ENCODE measurements at regions not wholly inside any gene's neighbourhood (a gene's known extent, or its start where the extent isn't known, plus 50 kb on each side); places are given as distances from the start of the nearest gene placed in this dataset.
"Not testable (repeated sequence)": the region's sequence is repeated elsewhere in the genome, so short reads cannot be mapped to it uniquely, and the experiment has no call there.

DNA sequence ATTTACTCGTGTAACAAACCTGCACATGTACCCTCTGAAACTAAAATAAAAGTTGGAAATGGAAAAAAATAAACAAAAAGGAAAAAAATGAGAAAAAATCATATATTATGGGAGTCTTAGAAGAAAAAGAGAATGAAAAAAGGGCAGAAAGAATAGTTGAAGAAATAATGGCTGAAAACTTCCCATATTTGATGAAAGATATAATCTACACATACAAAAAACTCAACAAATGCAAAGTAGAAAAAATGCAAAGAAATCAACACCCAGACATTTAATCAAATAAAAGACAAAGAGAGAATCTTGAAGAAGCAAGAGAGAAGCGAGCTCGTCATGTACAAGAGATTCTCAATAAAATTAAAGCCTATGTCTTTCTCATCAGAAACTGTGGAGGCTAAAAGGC, 73.8 kb downstream of the SLC25A46 start:
- no peaks in the 10 kb centered on the region for H3K9me3 ChIP-seq (replicated peaks)
- no peak for DNase-seq (ENCODE audit: low read depth in 1 of 2, low spot score in 2 of 2)
- no peak overlapping the region for H3K4me3 ChIP-seq
- H3K27me3 ChIP-seq (replicated peaks) = no peaks in the 10 kb centered on the region
- H3K27ac ChIP-seq = no peak overlapping the region
- no peaks in the 10 kb centered on the region for H3K4me1 ChIP-seq (replicated peaks)
- H3K36me3 ChIP-seq = no peaks in the 10 kb centered on the region

- Histone ChIP-seq H3K4me3 (no peak overlapping the region), H3K27ac (no peak overlapping the region), H3K27me3 (replicated peaks) (no peaks in the 10 kb centered on the region), H3K9me3 (replicated peaks) (no peaks in the 10 kb centered on the region), H3K4me1 (replicated peaks) (no peaks in the 10 kb centered on the region), H3K36me3 (no peaks in the 10 kb centered on the region)
- no peak for DNase-seq (ENCODE audit: low read depth in 1 of 2, low spot score in 2 of 2)
Measured at GRCh38 chr5:110815916-110816605, 77.3 kb downstream of the SLC25A46 start.

DNA sequence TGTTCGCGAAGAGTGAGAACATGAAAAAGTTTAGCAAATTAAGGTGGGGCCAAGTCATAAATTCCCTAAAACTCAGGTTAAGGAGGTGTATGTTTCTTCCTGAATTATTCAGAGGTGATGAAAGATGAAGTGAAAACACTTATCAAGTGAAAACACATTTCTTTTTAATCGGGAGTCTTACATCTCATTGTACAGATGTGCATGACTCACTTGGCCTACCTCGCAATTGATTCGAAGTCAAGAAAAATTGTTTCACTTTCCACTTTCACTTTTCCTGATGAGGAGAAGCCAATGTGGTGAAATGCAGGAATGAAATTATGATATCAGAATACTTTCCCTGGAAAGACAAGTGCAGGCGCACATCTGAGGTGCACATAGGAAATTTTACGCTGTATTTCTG, 78.7 kb downstream of the SLC25A46 start:
- no peaks in the 10 kb centered on the region for H3K9me3 ChIP-seq (replicated peaks)
- no peak overlapping the region for H3K4me3 ChIP-seq
- no peaks in the 10 kb centered on the region for H3K36me3 ChIP-seq
- H3K4me1 ChIP-seq (replicated peaks) = no peaks in the 10 kb centered on the region
- H3K27me3 ChIP-seq (replicated peaks) = no peaks in the 10 kb centered on the region
- H3K27ac ChIP-seq = no peak overlapping the region
- DNase-seq (ENCODE audit: low read depth in 1 of 2, low spot score in 2 of 2) = no peak

DNA sequence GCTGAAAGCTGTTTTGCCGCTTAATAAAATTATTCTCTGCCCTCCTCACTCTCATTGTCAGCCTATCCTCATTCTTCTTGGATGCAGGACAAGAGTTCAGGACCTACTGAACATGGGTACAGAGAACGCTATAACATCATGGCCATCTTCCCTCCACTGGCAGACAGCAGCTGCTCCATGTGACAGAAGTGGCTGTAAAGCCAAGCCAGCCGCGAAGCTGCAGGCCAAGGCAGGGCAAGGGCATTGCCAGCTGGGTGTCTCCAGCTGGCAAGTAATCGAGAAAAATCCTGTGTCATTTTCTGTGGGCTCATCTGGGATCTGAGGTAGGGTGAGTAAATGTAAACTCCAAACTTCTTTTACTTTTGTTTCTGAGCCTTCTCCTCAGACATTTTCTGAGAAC, 84.8 kb downstream of the SLC25A46 start:
- H3K9me3 ChIP-seq (replicated peaks) = peaks cover 6% of the 10 kb centered on the region
- H3K36me3 ChIP-seq = no peaks in the 10 kb centered on the region
- H3K27ac ChIP-seq = no peak overlapping the region
- DNase-seq (ENCODE audit: low read depth in 1 of 2, low spot score in 2 of 2) = no peak
- H3K27me3 ChIP-seq (replicated peaks) = no peaks in the 10 kb centered on the region
- no peaks in the 10 kb centered on the region for H3K4me1 ChIP-seq (replicated peaks)
- no peak overlapping the region for H3K4me3 ChIP-seq

- Histone ChIP-seq H3K27me3 (replicated peaks) (no peaks in the 10 kb centered on the region), H3K36me3 (no peaks in the 10 kb centered on the region), H3K4me1 (replicated peaks) (no peaks in the 10 kb centered on the region), H3K4me3 (no peak overlapping the region), H3K9me3 (replicated peaks) (peaks cover 6% of the 10 kb centered on the region), H3K27ac (no peak overlapping the region)
- no peak for DNase-seq (ENCODE audit: low read depth in 1 of 2, low spot score in 2 of 2)
Measured at GRCh38 chr5:110824936-110825441, 86.2 kb downstream of the SLC25A46 start.

GRCh38 chr5:110832683-110833082, 93.9 kb downstream of the SLC25A46 start:
- Histone ChIP-seq H3K27me3 (replicated peaks) (no peaks in the 10 kb centered on the region), H3K4me1 (replicated peaks) (no peaks in the 10 kb centered on the region), H3K36me3 (no peaks in the 10 kb centered on the region), H3K27ac (no peak overlapping the region), H3K9me3 (replicated peaks) (no peaks in the 10 kb centered on the region), H3K4me3 (no peak overlapping the region)
- DNase-seq (ENCODE audit: low read depth in 1 of 2, low spot score in 2 of 2) = no peak

- DNase-seq (ENCODE audit: low read depth in 1 of 2, low spot score in 2 of 2) = not testable (repeated sequence)
Measured at GRCh38 chr5:110834933-110835332, 96.1 kb downstream of the SLC25A46 start.

GRCh38 chr5:110836851-110837250, 98.0 kb downstream of the SLC25A46 start:
- H3K9me3 ChIP-seq (replicated peaks) = no peaks in the 10 kb centered on the region
- no peak overlapping the region for H3K4me3 ChIP-seq
- no peaks in the 10 kb centered on the region for H3K36me3 ChIP-seq
- H3K27ac ChIP-seq = no peak overlapping the region
- no peaks in the 10 kb centered on the region for H3K27me3 ChIP-seq (replicated peaks)
- DNase-seq (ENCODE audit: low read depth in 1 of 2, low spot score in 2 of 2) = no peak
- H3K4me1 ChIP-seq (replicated peaks) = no peaks in the 10 kb centered on the region

More at GRCh38 chr5:110834933-110835332, 96.1 kb downstream of the SLC25A46 start:
- H3K27me3 ChIP-seq (replicated peaks); H3K27ac ChIP-seq; H3K4me3 ChIP-seq; H3K4me1 ChIP-seq (replicated peaks); H3K36me3 ChIP-seq; H3K9me3 ChIP-seq (replicated peaks): not testable (repeated sequence)

GRCh38 chr5:110838357-110838756, 99.5 kb downstream of the SLC25A46 start:
- H3K27ac ChIP-seq; DNase-seq (ENCODE audit: low read depth in 1 of 2, low spot score in 2 of 2); H3K4me1 ChIP-seq (replicated peaks); H3K4me3 ChIP-seq; H3K36me3 ChIP-seq; H3K27me3 ChIP-seq (replicated peaks); H3K9me3 ChIP-seq (replicated peaks): not testable (repeated sequence)

GRCh38 chr5:110838961-110839360, 100.2 kb downstream of the SLC25A46 start:
- DNase-seq (ENCODE audit: low read depth in 1 of 2, low spot score in 2 of 2) = no peak
- H3K4me1 ChIP-seq (replicated peaks) = no peaks in the 10 kb centered on the region
- H3K4me3 ChIP-seq = no peak overlapping the region
- no peak overlapping the region for H3K27ac ChIP-seq
- H3K36me3 ChIP-seq = no peaks in the 10 kb centered on the region
- no peaks in the 10 kb centered on the region for H3K27me3 ChIP-seq (replicated peaks)
- no peaks in the 10 kb centered on the region for H3K9me3 ChIP-seq (replicated peaks)

DNA sequence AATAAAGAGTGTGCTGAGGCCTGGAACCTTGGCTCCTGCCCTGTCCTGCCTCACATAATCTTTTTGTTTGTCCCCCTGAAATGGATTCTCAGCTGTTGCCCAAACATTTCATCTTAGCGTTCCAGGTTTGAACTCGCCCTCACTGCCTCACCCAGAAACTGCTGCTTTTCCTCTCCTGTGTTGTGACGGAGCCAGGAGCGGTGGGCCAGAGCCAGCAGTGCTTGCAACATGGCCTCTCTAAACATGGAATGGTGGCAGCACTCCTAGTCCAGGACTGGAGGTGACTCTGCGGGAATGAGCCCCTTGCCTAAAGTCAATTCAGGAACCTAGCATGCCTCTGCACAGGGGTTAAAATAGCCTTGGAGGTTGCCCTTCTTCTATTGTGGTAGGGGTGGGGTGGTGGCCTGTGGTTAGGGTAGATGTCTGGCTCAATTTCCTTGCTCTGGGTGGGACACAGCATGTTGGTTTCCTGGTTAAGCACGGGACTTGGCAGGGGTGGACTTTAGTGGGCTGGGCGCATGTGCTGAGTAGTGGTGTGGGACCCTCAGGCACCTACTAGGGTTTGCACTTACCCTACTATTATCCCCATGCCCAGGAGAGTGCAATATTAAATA, 101.6 kb downstream of the SLC25A46 start:
- Histone ChIP-seq H3K4me3 (no peak overlapping the region), H3K4me1 (replicated peaks) (no peaks in the 10 kb centered on the region), H3K9me3 (replicated peaks) (no peaks in the 10 kb centered on the region), H3K27me3 (replicated peaks) (no peaks in the 10 kb centered on the region), H3K27ac (no peak overlapping the region), H3K36me3 (no peaks in the 10 kb centered on the region)
- DNase-seq (ENCODE audit: low read depth in 1 of 2, low spot score in 2 of 2) = no peak

DNA sequence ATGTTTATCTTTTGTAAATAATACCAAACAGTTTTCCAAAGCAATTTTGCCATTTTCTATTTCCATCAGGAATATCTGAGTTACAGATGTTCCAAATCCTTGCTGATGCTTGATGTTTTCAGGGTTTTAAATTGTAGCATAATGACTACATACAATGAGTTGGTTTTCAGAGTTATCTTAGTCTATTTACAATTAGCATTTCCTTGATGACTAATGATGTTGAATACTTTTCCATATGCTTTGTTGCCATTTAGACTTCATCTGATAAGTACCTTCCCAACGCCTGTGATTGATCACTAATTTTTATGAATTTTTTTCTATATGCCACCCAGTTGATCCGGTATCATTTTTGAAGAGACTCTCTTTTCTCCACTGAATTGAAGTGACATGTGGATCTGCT, 102.3 kb downstream of the SLC25A46 start:
- DNase-seq (ENCODE audit: low read depth in 1 of 2, low spot score in 2 of 2) = no peak
- Histone ChIP-seq H3K27me3 (replicated peaks) (no peaks in the 10 kb centered on the region), H3K4me1 (replicated peaks) (no peaks in the 10 kb centered on the region), H3K27ac (no peak overlapping the region), H3K4me3 (no peak overlapping the region), H3K9me3 (replicated peaks) (no peaks in the 10 kb centered on the region), H3K36me3 (no peaks in the 10 kb centered on the region)

DNA sequence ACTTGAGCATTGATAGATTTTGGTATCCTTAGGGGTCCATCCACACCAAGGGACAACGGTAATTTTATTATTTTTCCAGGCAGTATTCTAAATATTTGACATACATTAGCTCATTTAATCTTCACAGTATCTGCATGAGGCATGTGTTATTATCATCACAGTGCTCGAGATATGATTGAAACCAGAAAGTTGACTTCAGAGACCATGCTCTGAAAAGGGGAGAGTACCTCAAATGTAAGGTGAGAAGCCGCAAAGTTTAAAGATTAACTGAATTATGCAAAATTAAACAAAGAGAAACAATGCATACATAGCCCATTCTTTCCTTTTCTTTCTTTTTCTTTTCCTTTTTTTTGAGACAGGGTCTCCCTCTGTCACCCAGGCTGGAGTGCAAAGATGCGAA, 104.1 kb downstream of the SLC25A46 start:
- Histone ChIP-seq H3K27ac (no peak overlapping the region), H3K4me3 (no peak overlapping the region), H3K4me1 (replicated peaks) (no peaks in the 10 kb centered on the region), H3K36me3 (no peaks in the 10 kb centered on the region), H3K9me3 (replicated peaks) (no peaks in the 10 kb centered on the region), H3K27me3 (replicated peaks) (no peaks in the 10 kb centered on the region)
- no peak for DNase-seq (ENCODE audit: low read depth in 1 of 2, low spot score in 2 of 2)

DNA sequence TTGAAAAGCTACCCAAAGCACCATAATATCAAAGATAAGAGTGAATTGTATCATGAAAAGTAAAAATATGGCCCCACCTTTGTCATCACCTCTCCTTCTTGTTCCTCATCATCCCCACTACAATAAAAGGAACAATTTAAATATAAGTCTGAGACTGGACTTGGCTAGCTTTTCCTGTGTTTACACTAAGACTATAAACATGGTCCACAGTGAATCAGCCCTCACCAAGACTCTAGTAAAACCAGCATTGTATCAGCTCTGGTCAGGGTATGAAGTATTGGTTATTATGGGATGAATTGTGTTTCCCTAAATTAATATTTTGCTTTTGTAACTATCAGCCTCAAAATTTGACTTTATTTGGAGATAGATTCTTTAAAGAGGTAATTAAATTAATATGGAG, 105.4 kb downstream of the SLC25A46 start:
- Histone ChIP-seq H3K27me3 (replicated peaks) (no peaks in the 10 kb centered on the region), H3K4me1 (replicated peaks) (no peaks in the 10 kb centered on the region), H3K27ac (no peak overlapping the region), H3K9me3 (replicated peaks) (no peaks in the 10 kb centered on the region), H3K4me3 (no peak overlapping the region), H3K36me3 (no peaks in the 10 kb centered on the region)
- no peak for DNase-seq (ENCODE audit: low read depth in 1 of 2, low spot score in 2 of 2)
